ENCODE measurements at regions not wholly inside any gene's neighbourhood (a gene's known extent, or its start where the extent isn't known, plus 50 kb on each side); places are given as distances from the start of the nearest gene placed in this dataset.
"Not testable (repeated sequence)": the region's sequence is repeated elsewhere in the genome, so short reads cannot be mapped to it uniquely, and the experiment has no call there.

DNA sequence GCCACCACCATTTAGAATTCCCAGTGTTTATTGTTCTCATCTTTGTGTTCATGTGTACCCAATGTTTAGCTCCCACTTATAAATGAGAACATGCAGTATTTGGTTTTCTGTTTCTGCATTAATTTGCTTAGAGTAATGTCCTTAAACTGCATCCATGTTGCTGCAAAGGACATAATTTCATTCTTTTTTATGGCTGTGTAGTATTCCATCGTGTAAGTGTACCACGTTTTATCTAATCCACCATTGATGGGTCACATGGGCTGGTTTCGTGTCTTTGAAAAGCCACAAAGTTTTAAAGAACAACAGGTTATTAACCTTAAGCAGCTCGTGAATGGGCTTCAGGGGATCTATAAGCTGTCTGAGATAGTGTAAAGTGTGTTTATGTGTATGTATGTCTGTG, 125.2 kb upstream of the CDIN1 start:
- not testable (repeated sequence) for H3K36me3 ChIP-seq (ENCODE audit: control insufficient read depth, insufficient read depth, low read length, severe bottlenecking); DNase-seq (ENCODE audit: low read depth)

DNA sequence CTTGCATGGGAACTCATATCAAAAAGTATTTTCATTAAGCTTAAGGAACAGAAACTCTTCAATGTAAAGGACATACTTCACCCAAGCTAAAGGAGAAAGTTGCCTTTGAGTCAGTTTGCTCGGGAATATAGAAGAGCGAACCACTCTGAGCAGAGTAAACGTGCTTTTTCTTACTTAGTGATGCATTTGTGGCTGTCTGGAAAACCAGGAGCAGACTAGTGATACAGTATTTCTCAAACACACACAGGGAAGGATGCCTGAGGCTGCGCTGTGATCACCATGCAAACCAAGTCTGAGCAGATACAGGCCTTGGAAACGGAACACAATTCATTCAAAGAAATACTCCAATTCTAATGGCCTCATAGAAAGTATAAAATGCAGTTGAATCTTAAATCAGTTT, 121.0 kb upstream of the CDIN1 start:
- Histone ChIP-seq H3K27me3 (replicated peaks; ENCODE audit: control insufficient read depth, insufficient read depth, low read length) (no peaks in the 10 kb centered on the region), H3K36me3 (ENCODE audit: control insufficient read depth, insufficient read depth, low read length, severe bottlenecking) (no peaks in the 10 kb centered on the region), H3K9me3 (ENCODE audit: control insufficient read depth, low read length) (peaks cover 13% of the 10 kb centered on the region), H3K9ac (ENCODE audit: low read length) (no peak overlapping the region), H3K4me3 (ENCODE audit: low read length) (no peak overlapping the region), H3K4me1 (ENCODE audit: control insufficient read depth, insufficient read depth, low read length) (no peaks in the 10 kb centered on the region)
- DNase-seq (ENCODE audit: low read depth), result no peak

More for the DNA sequence above, 125.2 kb upstream of the CDIN1 start:
- not testable (repeated sequence) for H3K27me3 ChIP-seq (replicated peaks; ENCODE audit: control insufficient read depth, insufficient read depth, low read length); H3K9ac ChIP-seq (ENCODE audit: low read length); H3K4me1 ChIP-seq (ENCODE audit: control insufficient read depth, insufficient read depth, low read length); H3K9me3 ChIP-seq (ENCODE audit: control insufficient read depth, low read length); H3K4me3 ChIP-seq (ENCODE audit: low read length)

DNA sequence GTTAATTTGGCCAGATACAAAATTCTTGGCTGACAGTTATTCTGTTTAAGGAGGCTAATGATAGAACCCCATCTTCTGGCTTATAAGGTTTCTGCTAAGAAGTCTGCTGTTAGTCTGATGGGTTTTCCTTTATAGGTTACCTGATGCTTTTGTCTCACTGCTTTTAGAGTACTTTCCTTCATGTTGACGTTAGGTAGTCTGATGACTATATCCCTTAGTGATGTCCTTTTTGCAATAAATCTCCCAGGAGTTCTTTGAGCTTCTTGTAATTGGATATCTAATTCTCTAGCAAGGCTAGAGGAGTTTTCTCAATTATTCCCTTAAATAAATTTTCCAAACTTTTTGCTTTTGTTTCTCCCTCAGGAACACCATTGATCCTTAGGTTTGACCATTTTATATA, 114.1 kb upstream of the CDIN1 start:
- Histone ChIP-seq H3K4me1 (ENCODE audit: control insufficient read depth, insufficient read depth, low read length) (no peaks in the 10 kb centered on the region), H3K27me3 (replicated peaks; ENCODE audit: control insufficient read depth, insufficient read depth, low read length) (no peaks in the 10 kb centered on the region), H3K9ac (ENCODE audit: low read length) (no peak overlapping the region), H3K4me3 (ENCODE audit: low read length) (no peak overlapping the region), H3K9me3 (ENCODE audit: control insufficient read depth, low read length) (peaks cover 13% of the 10 kb centered on the region), H3K36me3 (ENCODE audit: control insufficient read depth, insufficient read depth, low read length, severe bottlenecking) (no peaks in the 10 kb centered on the region)
- DNase-seq (ENCODE audit: low read depth), result no peak

DNA sequence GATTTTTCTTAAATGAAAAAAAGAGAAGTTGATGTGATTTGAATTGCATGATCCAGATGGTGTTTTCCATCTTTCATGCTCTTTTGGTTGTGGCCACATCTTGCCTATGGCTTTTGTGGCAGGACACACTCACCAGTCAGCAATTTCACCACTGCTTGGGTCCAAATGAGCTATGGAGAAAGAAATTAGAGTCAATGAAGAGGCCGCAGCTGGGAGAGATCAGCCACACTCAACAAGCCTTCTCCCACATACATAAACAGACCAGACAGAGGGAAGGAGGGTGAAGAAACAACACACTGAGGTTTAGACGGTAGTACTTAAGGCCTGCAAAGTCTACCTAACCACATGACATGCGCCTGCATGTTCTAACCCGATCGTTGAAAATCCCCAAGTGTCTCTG, 110.7 kb upstream of the CDIN1 start:
- no peaks in the 10 kb centered on the region for H3K9me3 ChIP-seq (ENCODE audit: control insufficient read depth, low read length)
- no peak overlapping the region for H3K4me3 ChIP-seq (ENCODE audit: low read length)
- H3K4me1 ChIP-seq (ENCODE audit: control insufficient read depth, insufficient read depth, low read length), result no peaks in the 10 kb centered on the region
- peak; percentile 62 for DNase-seq (ENCODE audit: low read depth)
- H3K9ac ChIP-seq (ENCODE audit: low read length), result no peak overlapping the region
- H3K36me3 ChIP-seq (ENCODE audit: control insufficient read depth, insufficient read depth, low read length, severe bottlenecking), result no peaks in the 10 kb centered on the region
- no peaks in the 10 kb centered on the region for H3K27me3 ChIP-seq (replicated peaks; ENCODE audit: control insufficient read depth, insufficient read depth, low read length)

DNA sequence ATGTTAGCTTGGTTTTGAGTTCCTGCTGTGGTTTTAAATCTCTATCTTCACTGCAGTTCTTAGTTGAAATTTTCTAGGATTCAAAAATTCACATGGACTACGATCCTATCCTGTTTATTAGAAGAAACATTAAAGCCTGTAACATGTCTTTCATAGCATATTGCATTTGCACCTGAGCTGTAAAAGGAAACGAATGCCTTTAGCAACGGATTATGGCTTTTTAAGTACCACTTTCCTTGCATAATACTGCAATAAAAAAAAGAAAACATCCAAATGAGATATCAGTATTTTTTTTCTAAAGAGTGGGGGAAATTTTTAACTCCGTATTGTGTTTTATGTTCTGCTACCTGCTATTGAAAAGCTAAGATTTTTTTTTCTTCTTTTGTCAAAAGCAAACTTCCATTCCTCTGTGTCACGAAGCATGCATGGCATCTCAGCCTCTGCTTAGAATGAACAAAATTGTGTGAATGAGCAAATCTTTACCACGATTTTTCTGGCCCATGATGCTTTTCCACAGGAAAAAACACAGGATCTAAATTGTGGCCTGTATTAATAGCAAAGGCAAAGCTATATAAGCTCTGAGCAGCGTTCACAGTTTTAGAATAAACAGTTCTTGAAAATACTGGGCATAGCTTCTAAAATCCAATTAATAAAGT, 110.0 kb upstream of the CDIN1 start:
- Histone ChIP-seq H3K9me3 (ENCODE audit: control insufficient read depth, low read length) (no peaks in the 10 kb centered on the region), H3K4me1 (ENCODE audit: control insufficient read depth, insufficient read depth, low read length) (no peaks in the 10 kb centered on the region), H3K4me3 (ENCODE audit: low read length) (no peak overlapping the region), H3K9ac (ENCODE audit: low read length) (no peak overlapping the region), H3K27me3 (replicated peaks; ENCODE audit: control insufficient read depth, insufficient read depth, low read length) (no peaks in the 10 kb centered on the region), H3K36me3 (ENCODE audit: control insufficient read depth, insufficient read depth, low read length, severe bottlenecking) (no peaks in the 10 kb centered on the region)
- peak; percentile 42 for DNase-seq (ENCODE audit: low read depth)

DNA sequence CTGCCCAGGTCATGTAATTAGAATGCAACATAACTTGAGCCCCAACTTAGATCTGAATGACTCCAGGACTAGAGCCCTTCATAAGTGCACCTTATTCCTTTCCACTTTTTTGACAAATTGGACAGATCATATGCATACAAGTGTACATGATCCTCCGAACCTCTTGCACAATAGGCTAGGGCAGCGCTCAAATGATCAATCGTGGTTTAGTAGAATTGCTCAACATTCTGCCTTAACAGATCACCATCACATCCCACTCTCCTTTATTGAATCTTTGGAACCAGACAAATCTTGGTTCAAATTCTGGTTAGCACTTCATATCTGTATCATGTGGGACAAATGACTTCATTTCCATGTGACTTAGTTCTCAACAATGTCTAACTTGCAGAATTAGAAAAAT, 106.8 kb upstream of the CDIN1 start:
- no peak overlapping the region for H3K9ac ChIP-seq (ENCODE audit: low read length)
- H3K27me3 ChIP-seq (replicated peaks; ENCODE audit: control insufficient read depth, insufficient read depth, low read length), result no peaks in the 10 kb centered on the region
- DNase-seq (ENCODE audit: low read depth), result no peak
- peaks cover 7% of the 10 kb centered on the region for H3K4me1 ChIP-seq (ENCODE audit: control insufficient read depth, insufficient read depth, low read length)
- H3K36me3 ChIP-seq (ENCODE audit: control insufficient read depth, insufficient read depth, low read length, severe bottlenecking), result no peaks in the 10 kb centered on the region
- no peak overlapping the region for H3K4me3 ChIP-seq (ENCODE audit: low read length)
- no peaks in the 10 kb centered on the region for H3K9me3 ChIP-seq (ENCODE audit: control insufficient read depth, low read length)

DNA sequence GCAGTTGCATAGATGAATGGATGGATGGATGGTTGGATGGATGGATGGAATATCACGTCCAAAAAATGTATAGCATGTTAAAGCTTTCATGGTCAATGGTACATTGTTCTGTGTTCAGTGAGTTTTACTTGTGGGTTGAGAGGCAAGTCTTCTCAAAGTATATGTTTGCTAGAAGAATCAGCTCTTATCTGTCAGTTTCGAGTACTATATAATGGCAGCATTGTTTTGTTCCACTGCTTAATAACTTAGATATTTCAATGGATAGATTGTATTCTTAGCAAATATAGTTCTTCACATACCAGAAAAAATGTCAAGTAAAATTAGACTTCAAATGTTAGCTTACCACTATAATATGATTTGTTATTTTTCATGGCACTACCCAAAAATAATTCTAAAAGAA, 100.9 kb upstream of the CDIN1 start:
- Histone ChIP-seq H3K27me3 (replicated peaks; ENCODE audit: control insufficient read depth, insufficient read depth, low read length) (no peaks in the 10 kb centered on the region), H3K9ac (ENCODE audit: low read length) (no peak overlapping the region), H3K4me1 (ENCODE audit: control insufficient read depth, insufficient read depth, low read length) (peaks cover 7% of the 10 kb centered on the region), H3K36me3 (ENCODE audit: control insufficient read depth, insufficient read depth, low read length, severe bottlenecking) (no peaks in the 10 kb centered on the region), H3K4me3 (ENCODE audit: low read length) (no peak overlapping the region), H3K9me3 (ENCODE audit: control insufficient read depth, low read length) (no peaks in the 10 kb centered on the region)
- no peak for DNase-seq (ENCODE audit: low read depth)

GRCh38 chr15:36479200-36479896, 100.1 kb upstream of the CDIN1 start:
- H3K4me3 ChIP-seq (ENCODE audit: low read length), result no peak overlapping the region
- DNase-seq (ENCODE audit: low read depth), result no peak
- H3K9ac ChIP-seq (ENCODE audit: low read length), result no peak overlapping the region
- H3K9me3 ChIP-seq (ENCODE audit: control insufficient read depth, low read length), result no peaks in the 10 kb centered on the region
- H3K36me3 ChIP-seq (ENCODE audit: control insufficient read depth, insufficient read depth, low read length, severe bottlenecking), result no peaks in the 10 kb centered on the region
- H3K4me1 ChIP-seq (ENCODE audit: control insufficient read depth, insufficient read depth, low read length), result peaks cover 7% of the 10 kb centered on the region
- no peaks in the 10 kb centered on the region for H3K27me3 ChIP-seq (replicated peaks; ENCODE audit: control insufficient read depth, insufficient read depth, low read length)

DNA sequence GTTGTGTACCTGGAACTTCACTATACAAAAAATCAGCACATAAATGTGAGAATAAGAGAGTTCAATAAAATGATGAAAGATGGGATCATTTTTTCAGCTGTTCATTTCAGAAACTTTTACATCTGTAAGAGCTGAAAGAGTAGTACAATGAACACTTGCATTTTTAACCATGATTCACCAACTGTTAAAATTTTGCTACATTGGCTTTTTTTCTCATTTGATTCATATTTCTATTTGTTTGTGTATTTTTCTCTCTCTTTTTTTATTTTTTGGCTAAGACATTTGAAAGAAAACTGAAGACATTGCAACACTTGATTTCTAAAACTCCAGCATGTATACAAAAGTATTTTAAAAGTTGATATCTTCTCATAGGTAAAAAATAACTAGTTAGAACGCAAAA, 98.3 kb upstream of the CDIN1 start:
- no peaks in the 10 kb centered on the region for H3K27me3 ChIP-seq (replicated peaks; ENCODE audit: control insufficient read depth, insufficient read depth, low read length)
- no peaks in the 10 kb centered on the region for H3K36me3 ChIP-seq (ENCODE audit: control insufficient read depth, insufficient read depth, low read length, severe bottlenecking)
- H3K9me3 ChIP-seq (ENCODE audit: control insufficient read depth, low read length), result no peaks in the 10 kb centered on the region
- H3K9ac ChIP-seq (ENCODE audit: low read length), result no peak overlapping the region
- DNase-seq (ENCODE audit: low read depth), result no peak
- H3K4me3 ChIP-seq (ENCODE audit: low read length), result no peak overlapping the region
- peaks cover under 1% of the 10 kb centered on the region for H3K4me1 ChIP-seq (ENCODE audit: control insufficient read depth, insufficient read depth, low read length)

DNA sequence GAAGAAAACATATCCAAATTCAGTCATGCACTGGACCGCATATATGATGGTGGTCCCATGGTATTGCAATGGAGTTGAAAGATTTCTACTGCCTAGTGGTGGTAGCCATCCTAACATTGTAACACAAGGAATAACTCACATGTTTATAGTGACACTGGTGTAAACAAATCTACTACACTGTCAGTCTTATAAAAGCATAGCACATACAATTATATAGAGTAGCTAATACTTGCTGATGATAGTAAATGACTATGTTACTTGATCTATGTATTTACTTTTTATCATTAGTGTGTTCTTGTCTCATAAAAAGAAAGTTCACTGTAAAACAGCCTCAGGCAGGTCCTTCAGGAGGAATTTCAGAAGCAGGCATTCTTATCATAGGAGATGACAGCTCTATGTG, 96.0 kb upstream of the CDIN1 start:
- Histone ChIP-seq H3K4me1 (ENCODE audit: control insufficient read depth, insufficient read depth, low read length) (no peaks in the 10 kb centered on the region), H3K36me3 (ENCODE audit: control insufficient read depth, insufficient read depth, low read length, severe bottlenecking) (no peaks in the 10 kb centered on the region), H3K9ac (ENCODE audit: low read length) (no peak overlapping the region), H3K4me3 (ENCODE audit: low read length) (no peak overlapping the region), H3K27me3 (replicated peaks; ENCODE audit: control insufficient read depth, insufficient read depth, low read length) (no peaks in the 10 kb centered on the region), H3K9me3 (ENCODE audit: control insufficient read depth, low read length) (no peaks in the 10 kb centered on the region)
- no peak for DNase-seq (ENCODE audit: low read depth)

GRCh38 chr15:36484038-36484778, 95.2 kb upstream of the CDIN1 start:
- Histone ChIP-seq H3K27me3 (replicated peaks; ENCODE audit: control insufficient read depth, insufficient read depth, low read length) (no peaks in the 10 kb centered on the region), H3K4me3 (ENCODE audit: low read length) (no peak overlapping the region)
- DNase-seq (ENCODE audit: low read depth), result no peak

More at GRCh38 chr15:36484038-36484778, 95.2 kb upstream of the CDIN1 start:
- Histone ChIP-seq H3K9me3 (ENCODE audit: control insufficient read depth, low read length) (no peaks in the 10 kb centered on the region), H3K9ac (ENCODE audit: low read length) (no peak overlapping the region), H3K36me3 (ENCODE audit: control insufficient read depth, insufficient read depth, low read length, severe bottlenecking) (no peaks in the 10 kb centered on the region), H3K4me1 (ENCODE audit: control insufficient read depth, insufficient read depth, low read length) (no peaks in the 10 kb centered on the region)
